IPS-18a (cell line): ENCODE measurements at regions not wholly inside any gene's neighbourhood (a gene's known extent, or its start where the extent isn't known, plus 50 kb on each side); places are given as distances from the start of the nearest gene placed in this dataset.

Experiments
- H3K27ac ChIP-seq: one replicate; pipeline ENCODE4 v1.5.1; 2013; ENCODE audit warnings: low read length
- H3K27me3 ChIP-seq: one replicate; pipeline ENCODE4 v1.6.1; 2013; ENCODE audit warnings: mild to moderate bottlenecking, low read length; ENCODE audit not compliant: control insufficient read depth, insufficient read depth
- H3K36me3 ChIP-seq: one replicate; pipeline ENCODE4 v1.6.1; 2013; ENCODE audit warnings: low read depth, low read length; ENCODE audit not compliant: control insufficient read depth
- H3K4me1 ChIP-seq: one replicate; pipeline ENCODE4 v1.6.1; 2013; ENCODE audit warnings: low read depth, low read length; ENCODE audit not compliant: control insufficient read depth
- H3K4me3 ChIP-seq: one replicate; pipeline ENCODE4 v1.5.1; 2013; ENCODE audit warnings: low read length
- H3K9ac ChIP-seq: one replicate; pipeline ENCODE4 v1.6.1; 2013; ENCODE audit warnings: mild to moderate bottlenecking, low read length, moderate library complexity
- H3K9me3 ChIP-seq: one replicate; pipeline ENCODE4 v1.6.1; 2013; ENCODE audit warnings: low read depth, low read length; ENCODE audit not compliant: control insufficient read depth

GRCh38 chr12:125193376-125194152 is 128.3 kb downstream of the AACS start:
- Histone ChIP-seq H3K9me3 (no peaks in the 10 kb centered on the region), H3K4me3 (peak overlapping the region; percentile 33), H3K27me3 (peaks cover 14% of the 10 kb centered on the region), H3K9ac (no peak overlapping the region), H3K4me1 (peaks cover 49% of the 10 kb centered on the region), H3K36me3 (no peaks in the 10 kb centered on the region), H3K27ac (no peak overlapping the region)

DNA sequence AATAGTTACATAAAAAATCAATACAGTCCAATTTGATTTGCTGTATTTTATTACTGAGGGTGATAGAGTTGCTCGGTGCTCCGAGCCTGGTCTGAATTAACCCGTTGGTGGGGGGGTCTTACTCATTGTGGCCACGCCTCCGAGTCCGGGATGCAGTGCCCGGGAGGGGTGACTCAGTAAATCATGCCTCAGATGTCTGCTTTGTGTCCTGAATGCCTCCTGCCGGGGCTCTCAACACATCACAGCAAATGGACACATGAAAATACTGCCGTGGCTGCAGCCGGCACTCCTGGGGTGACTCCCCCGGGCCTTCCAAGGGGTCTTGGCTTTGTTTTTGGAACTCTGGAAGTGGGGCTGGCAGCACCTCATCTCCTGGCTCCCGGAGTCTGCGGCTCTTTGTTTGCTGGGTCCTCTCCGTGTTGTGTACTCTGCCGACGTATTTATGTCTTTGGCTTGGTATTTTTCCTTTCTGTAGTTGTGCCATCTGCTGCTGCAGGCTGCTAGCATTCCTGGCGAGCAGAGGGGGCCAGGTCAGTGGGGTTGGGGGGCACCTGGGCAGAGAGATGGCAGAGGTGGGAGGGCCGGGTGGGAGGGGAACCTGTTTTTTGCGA is 129.0 kb downstream of the AACS start:
- Histone ChIP-seq H3K36me3 (no peaks in the 10 kb centered on the region), H3K27ac (no peak overlapping the region), H3K4me3 (peak overlapping the region; percentile 33), H3K27me3 (peaks cover 11% of the 10 kb centered on the region), H3K9me3 (no peaks in the 10 kb centered on the region), H3K9ac (no peak overlapping the region), H3K4me1 (peaks cover 44% of the 10 kb centered on the region)

GRCh38 chr12:125194987-125195386 is 129.8 kb downstream of the AACS start:
- Histone ChIP-seq H3K27me3 (peaks cover 4% of the 10 kb centered on the region), H3K9ac (no peak overlapping the region), H3K4me1 (peaks cover 36% of the 10 kb centered on the region), H3K27ac (no peak overlapping the region), H3K9me3 (no peaks in the 10 kb centered on the region), H3K4me3 (no peak overlapping the region), H3K36me3 (no peaks in the 10 kb centered on the region)

DNA sequence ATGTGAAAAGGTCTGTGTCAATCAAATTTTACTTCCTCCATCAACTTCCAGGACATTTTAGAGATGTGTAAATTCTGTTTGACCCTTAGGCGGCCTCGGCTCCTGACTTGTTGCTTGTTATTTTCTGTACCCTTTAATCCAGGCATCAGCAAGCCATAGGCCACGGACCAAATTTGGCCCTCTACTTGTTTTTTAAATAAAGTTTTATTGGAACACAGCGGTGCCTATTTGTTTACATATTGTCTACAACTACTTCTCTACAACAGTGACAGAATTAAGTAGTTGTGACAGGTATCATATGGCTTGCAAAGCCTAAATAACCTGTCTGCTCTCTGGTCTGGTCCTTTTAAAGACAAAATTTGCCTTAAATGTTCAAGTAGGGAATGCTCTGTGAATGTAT is 132.1 kb downstream of the AACS start:
- Histone ChIP-seq H3K4me3 (no peak overlapping the region), H3K9ac (no peak overlapping the region), H3K36me3 (no peaks in the 10 kb centered on the region), H3K4me1 (peaks cover 34% of the 10 kb centered on the region), H3K27me3 (no peaks in the 10 kb centered on the region), H3K27ac (no peak overlapping the region), H3K9me3 (no peaks in the 10 kb centered on the region)

DNA sequence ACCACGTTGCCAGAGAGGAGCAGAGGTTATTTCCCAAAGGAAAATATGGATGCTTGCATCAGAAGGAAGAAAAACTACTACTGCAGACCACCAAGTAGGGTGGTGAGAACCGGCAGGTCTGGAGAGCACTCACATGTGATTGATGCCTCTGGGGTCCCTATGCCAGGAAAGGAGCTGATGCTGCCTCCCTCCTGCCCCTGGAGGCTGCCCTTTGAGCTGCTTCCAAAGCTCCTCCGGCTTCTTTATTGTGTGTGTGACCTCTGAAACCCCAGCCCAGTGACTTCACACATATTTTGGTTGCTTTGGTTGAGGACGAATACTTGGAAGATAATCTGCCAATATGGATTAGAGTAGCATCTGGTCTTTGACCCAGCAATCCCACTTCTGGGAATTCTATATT is 133.4 kb downstream of the AACS start:
- Histone ChIP-seq H3K9me3 (no peaks in the 10 kb centered on the region), H3K36me3 (no peaks in the 10 kb centered on the region), H3K4me1 (peaks cover 21% of the 10 kb centered on the region), H3K27me3 (no peaks in the 10 kb centered on the region), H3K9ac (no peak overlapping the region), H3K4me3 (no peak overlapping the region), H3K27ac (no peak overlapping the region)

DNA sequence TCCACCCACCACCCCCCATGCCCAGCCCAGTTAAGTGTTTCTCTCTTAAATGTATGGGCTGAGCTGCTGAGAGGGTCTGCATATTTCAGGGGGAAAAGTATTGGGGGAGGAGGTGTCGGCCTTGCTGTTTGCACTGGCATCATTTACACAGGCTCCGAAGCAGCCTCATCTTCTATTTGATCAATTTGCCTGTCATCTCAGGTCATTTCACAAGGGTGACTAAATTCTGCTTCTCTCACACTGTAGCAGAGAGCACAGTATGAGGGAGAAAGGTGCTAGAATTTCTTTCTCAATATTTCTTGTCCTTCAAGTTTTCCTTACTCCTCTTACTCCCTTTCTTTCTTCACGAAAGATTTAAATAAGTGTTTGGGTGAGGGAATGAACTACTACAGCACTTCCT is 135.9 kb downstream of the AACS start:
- Histone ChIP-seq H3K4me1 (peaks cover 5% of the 10 kb centered on the region), H3K36me3 (no peaks in the 10 kb centered on the region), H3K9me3 (no peaks in the 10 kb centered on the region), H3K27me3 (no peaks in the 10 kb centered on the region), H3K27ac (no peak overlapping the region), H3K4me3 (no peak overlapping the region), H3K9ac (no peak overlapping the region)

DNA sequence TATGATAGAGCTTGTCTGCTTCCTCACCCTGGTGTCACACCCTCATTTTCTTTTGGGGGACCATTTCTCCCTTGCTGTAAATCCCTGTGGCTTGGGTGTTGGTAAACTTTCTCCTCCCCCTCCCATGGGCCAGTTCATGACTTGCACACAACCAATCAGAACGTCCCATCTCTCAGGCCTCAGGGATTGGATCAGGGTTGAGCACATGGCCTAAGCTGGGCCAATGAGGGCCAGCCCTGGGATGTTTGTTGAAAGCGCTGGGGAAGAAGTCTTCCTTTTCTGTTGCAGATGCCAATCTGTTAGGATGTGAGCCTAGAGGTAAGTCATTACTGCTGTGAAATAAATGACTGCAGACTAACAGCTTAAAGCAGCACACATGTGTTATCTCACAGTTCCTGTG is 136.7 kb downstream of the AACS start:
- no peak overlapping the region for H3K9ac ChIP-seq
- H3K36me3 ChIP-seq: no peaks in the 10 kb centered on the region
- H3K27ac ChIP-seq: no peak overlapping the region

GRCh38 chr12:125202421-125202820 is 137.2 kb downstream of the AACS start:
- Histone ChIP-seq H3K27me3 (no peaks in the 10 kb centered on the region), H3K9ac (no peak overlapping the region), H3K36me3 (no peaks in the 10 kb centered on the region), H3K27ac (no peak overlapping the region), H3K4me1 (peaks cover 4% of the 10 kb centered on the region), H3K9me3 (no peaks in the 10 kb centered on the region), H3K4me3 (no peak overlapping the region)

More for the DNA sequence above, 136.7 kb downstream of the AACS start:
- no peaks in the 10 kb centered on the region for H3K27me3 ChIP-seq
- peaks cover 4% of the 10 kb centered on the region for H3K4me1 ChIP-seq
- no peaks in the 10 kb centered on the region for H3K9me3 ChIP-seq
- H3K4me3 ChIP-seq: no peak overlapping the region

- Histone ChIP-seq H3K4me3 (no peak overlapping the region), H3K36me3 (no peaks in the 10 kb centered on the region), H3K9ac (no peak overlapping the region), H3K27me3 (no peaks in the 10 kb centered on the region), H3K27ac (no peak overlapping the region), H3K4me1 (peaks cover 7% of the 10 kb centered on the region), H3K9me3 (no peaks in the 10 kb centered on the region)
These were observed 138.0 kb downstream of the AACS start for GRCh38 chr12:125203145-125203765.

- H3K27me3 ChIP-seq: no peaks in the 10 kb centered on the region
- H3K9me3 ChIP-seq: no peaks in the 10 kb centered on the region
- peaks cover 21% of the 10 kb centered on the region for H3K4me1 ChIP-seq
- no peak overlapping the region for H3K9ac ChIP-seq
- H3K27ac ChIP-seq: no peak overlapping the region
- no peaks in the 10 kb centered on the region for H3K36me3 ChIP-seq
- H3K4me3 ChIP-seq: no peak overlapping the region
These were observed 140.2 kb downstream of the AACS start for GRCh38 chr12:125205386-125205785.

DNA sequence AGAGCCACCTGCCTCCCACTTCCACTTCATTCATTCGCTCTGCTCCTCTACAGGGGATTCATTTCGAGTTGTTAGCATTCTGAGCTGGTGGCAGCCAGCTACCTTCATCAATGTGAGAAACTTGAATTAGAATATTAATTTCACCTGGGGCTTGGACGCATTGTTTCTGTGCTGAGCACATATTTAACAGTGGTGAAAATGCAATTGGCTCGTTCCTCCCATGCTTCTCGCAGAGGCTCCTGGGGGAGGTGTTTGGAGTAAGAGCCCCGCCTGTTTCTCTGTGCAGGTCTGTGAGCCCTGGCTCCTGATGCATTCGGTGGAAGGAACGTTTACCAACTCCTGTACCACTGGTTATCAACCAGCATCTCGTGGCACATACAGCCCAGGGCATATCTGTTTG is 141.5 kb downstream of the AACS start:
- Histone ChIP-seq H3K27me3 (no peaks in the 10 kb centered on the region), H3K4me3 (no peak overlapping the region), H3K4me1 (peaks cover 21% of the 10 kb centered on the region), H3K9ac (no peak overlapping the region), H3K9me3 (no peaks in the 10 kb centered on the region), H3K27ac (no peak overlapping the region), H3K36me3 (no peaks in the 10 kb centered on the region)
